HepG2 (cell line): ENCODE measurements at regions not wholly inside any gene's neighbourhood (a gene's known extent, or its start where the extent isn't known, plus 50 kb on each side); places are given as distances from the start of the nearest gene placed in this dataset.

ENCODE experiments used
- ATAC-seq: fragments of 200-7000 bp; cut with Tn5 transposase; 3 replicates; pipeline ENCODE4 v1.9.1; 2020; ENCODE audit warnings: mild to moderate bottlenecking, moderate library complexity
- BruUV-seq: library from RNA; stranded (reverse); fragments of 400-500 nt; replicated peaks from 2 replicates; lab custom pipeline; 2021; lab: Mats Ljungman, UMichigan
- CTCF ChIA-PET: fragments of 300-600 bp; formaldehyde crosslinking; extraction: SDS; loops from one replicate; lab custom pipeline; 2021; ENCODE audit warnings: low total read pairs, inconsistent platforms, low intra/inter-chr PET ratio; lab: Yijun Ruan, JAX
- POLR2A ChIA-PET: fragments of 350-600 bp; sonication (Branson Sonifier 250); formaldehyde crosslinking; loops from one replicate; lab custom pipeline; 2020; ENCODE audit warnings: antibody characterized with exemption, inconsistent platforms; lab: Yijun Ruan, JAX
- DNase-seq: peaks from one replicate; pipeline ENCODE4 v3.0.0-alpha.2; 2015; ENCODE audit warnings: low spot score
- FAIRE-seq: peaks from 3 replicates; lab custom pipeline; 2011; peaks lifted over from hg19 to GRCh38; lab: Jason Lieb, UNC
- H2AFZ ChIP-seq: one replicate; pipeline ENCODE4 v1.6.1; 2011; ENCODE audit warnings: low read length, inconsistent platforms
- H3K27ac ChIP-seq: fragments of 300-600 bp; 3 replicates; pipeline ENCODE4 v1.8.0; 2011; ENCODE audit warnings: mixed run types, mild to moderate bottlenecking, mixed read lengths, low read length, inconsistent platforms; ENCODE audit not compliant: insufficient read depth; ENCODE audit errors: extremely low read length
- H3K27me3 ChIP-seq, 2 experiments: fragments of 200-600 bp in 1 of 2; 2 replicates in 1 of 2; 3 replicates in 1 of 2; pipeline versions ENCODE4 v1.6.0 to v1.8.0; 2011; ENCODE audit warnings: low read length in 2 of 2, mild to moderate bottlenecking in 2 of 2, moderate library complexity in 2 of 2, inconsistent platforms in 1 of 2; ENCODE audit not compliant: insufficient read depth in 2 of 2, control insufficient read depth in 1 of 2
- H3K36me3 ChIP-seq, 2 experiments: fragments of 200-600 bp in 1 of 2; replicated peaks in 1 of 2; 2 replicates in 1 of 2; 3 replicates in 1 of 2; pipeline versions ENCODE4 v1.5.1 to v1.8.0; 2011; ENCODE audit warnings: low read length in 2 of 2, inconsistent platforms in 1 of 2; ENCODE audit not compliant: insufficient read depth in 2 of 2, control insufficient read depth in 1 of 2
- H3K4me1 ChIP-seq: 2 replicates; pipeline ENCODE4 v1.5.1; 2012; ENCODE audit warnings: low read length, inconsistent platforms; ENCODE audit not compliant: insufficient read depth
- H3K4me2 ChIP-seq: 2 replicates; pipeline ENCODE4 v1.6.0; 2011; ENCODE audit warnings: low read depth, low read length, inconsistent platforms
- H3K4me3 ChIP-seq, 3 experiments: fragments of 200-600 bp in 1 of 3; sonication (generic), shearing (Covaris generic) in 1 of 3; replicated peaks in 1 of 3; 2 replicates each; pipeline ENCODE4 v1.5.1; 2011 to 2016; ENCODE audit warnings: low read length in 3 of 3, inconsistent platforms in 2 of 3, low read depth in 2 of 3, mild to moderate bottlenecking in 2 of 3, control low read depth in 1 of 3, mixed read lengths in 1 of 3; ENCODE audit not compliant: insufficient read depth in 1 of 3
- H3K79me2 ChIP-seq: one replicate; pipeline ENCODE4 v1.6.1; 2011; ENCODE audit warnings: low read length, inconsistent platforms; ENCODE audit not compliant: insufficient read depth
- H3K9ac ChIP-seq: 2 replicates; pipeline ENCODE4 v1.6.0; 2011; ENCODE audit warnings: mild to moderate bottlenecking, low read depth, low read length, inconsistent platforms; ENCODE audit not compliant: insufficient read depth
- H3K9me3 ChIP-seq: 2 replicates; pipeline ENCODE4 v1.5.1; 2012; ENCODE audit warnings: mild to moderate bottlenecking, low read length
- H4K20me1 ChIP-seq: 2 replicates; pipeline ENCODE4 v1.6.0; 2011; ENCODE audit warnings: inconsistent platforms, mild to moderate bottlenecking, low read length, moderate library complexity; ENCODE audit not compliant: insufficient read depth
- AHDC1 ChIP-seq: sonication (generic); formaldehyde crosslinking; IDR thresholded peaks from 2 replicates; pipeline ENCODE4 v1.5.1; 2020; ENCODE audit warnings: mild to moderate bottlenecking, missing genetic modification reagents, borderline replicate concordance
- ARID4A ChIP-seq: sonication (generic); formaldehyde crosslinking; IDR thresholded peaks from 2 replicates; pipeline ENCODE4 v1.5.0; 2020; ENCODE audit warnings: mild to moderate bottlenecking, missing genetic modification reagents, borderline replicate concordance
- MIER3 ChIP-seq: IDR thresholded peaks from 2 replicates; pipeline ENCODE4 v1.6.1; 2016; ENCODE audit warnings: missing compliant biosample characterization, borderline replicate concordance
- MXD3 ChIP-seq: IDR thresholded peaks from 2 replicates; pipeline ENCODE4 v1.6.1; 2016; ENCODE audit warnings: mild to moderate bottlenecking, missing biosample characterization, missing genetic modification reagents
- THAP9 ChIP-seq: sonication (generic); formaldehyde crosslinking; IDR thresholded peaks from 2 replicates; pipeline ENCODE4; 2020; ENCODE audit warnings: missing genetic modification reagents, mild to moderate bottlenecking, borderline replicate concordance
- ZBTB33 ChIP-seq: sonication (generic); formaldehyde crosslinking; IDR thresholded peaks from 2 replicates; pipeline ENCODE4 v1.4.0; 2020; ENCODE audit warnings: missing genetic modification reagents
- ZFP36L1 ChIP-seq: sonication (generic); formaldehyde crosslinking; IDR thresholded peaks from 2 replicates; pipeline ENCODE4 v1.8.0; 2022; ENCODE audit warnings: mild to moderate bottlenecking, missing genetic modification reagents, moderate library complexity
- WGBS: methylation state at CpG from one replicate; pipeline ENCODE4 v1.1.6; 2017; ENCODE audit warnings: low lambda C conversion rate; 5-methylcytosine and 5-hydroxymethylcytosine counted together
- in situ Hi-C: cut with HindIII; loops from 2 replicates; pipeline ENCODE4 v1.10.0; 2017; ENCODE audit warnings: low pct_unique_long_range_greater_than_20kb; ENCODE audit not compliant: extremely low pct_ligation_motif_present
- intact Hi-C: fragments of 100-400 bp; cut with micrococcal nuclease; formaldehyde crosslinking; loops from one replicate; pipeline ENCODE4 v1.10.0; 2022; ENCODE audit not compliant: unreplicated experiment

- TF ChIP-seq ARID4A (CRISPR knock-in tag), result no peak
- no peak for TF ChIP-seq ZFP36L1 (CRISPR knock-in tag)
Observed at GRCh38 chr2:107697385-107697784, 129.3 kb upstream of the RGPD4 start (continued).

- in situ Hi-C loops, result no loop called here
- WGBS, result 3% methylated on average over 3 of the region's 3 CpGs
- TF ChIP-seq AHDC1 (CRISPR knock-in tag), result no peak
- TF ChIP-seq MXD3, result no peak
- TF ChIP-seq MIER3 (CRISPR knock-in tag), result no peak
- no peak for TF ChIP-seq THAP9 (CRISPR knock-in tag)
- no peak for TF ChIP-seq ZBTB33 (CRISPR knock-in tag)
Observed at GRCh38 chr2:107698861-107699260, 127.8 kb upstream of the RGPD4 start.

More at GRCh38 chr2:107698861-107699260, 127.8 kb upstream of the RGPD4 start:
- Histone ChIP-seq H3K27ac (no peak overlapping the region), H3K36me3 (no peaks in the 10 kb centered on the region), H3K9me3 (no peaks in the 10 kb centered on the region; the same call in 1 of the 2 replicates), H3K4me1 (no peaks in the 10 kb centered on the region), H3K4me2 (no peak overlapping the region), H3K79me2 (no peaks in the 10 kb centered on the region), H3K27me3 (no peaks in the 10 kb centered on the region), H2AFZ (no peak overlapping the region), H4K20me1 (no peaks in the 10 kb centered on the region), H3K4me3 (no peak overlapping the region), H3K9ac (no peak overlapping the region)
- FAIRE-seq (no peak), DNase-seq (no peak), ATAC-seq (no peak)
- BruUV-seq, result no TSS peak
- intact Hi-C loops, result no loop called here
- ChIA-PET POLR2A (no interaction called here), CTCF (no interaction called here)
